ENCODE measurements at regions not wholly inside any gene's neighbourhood (a gene's known extent, or its start where the extent isn't known, plus 50 kb on each side); places are given as distances from the start of the nearest gene placed in this dataset.

DNA sequence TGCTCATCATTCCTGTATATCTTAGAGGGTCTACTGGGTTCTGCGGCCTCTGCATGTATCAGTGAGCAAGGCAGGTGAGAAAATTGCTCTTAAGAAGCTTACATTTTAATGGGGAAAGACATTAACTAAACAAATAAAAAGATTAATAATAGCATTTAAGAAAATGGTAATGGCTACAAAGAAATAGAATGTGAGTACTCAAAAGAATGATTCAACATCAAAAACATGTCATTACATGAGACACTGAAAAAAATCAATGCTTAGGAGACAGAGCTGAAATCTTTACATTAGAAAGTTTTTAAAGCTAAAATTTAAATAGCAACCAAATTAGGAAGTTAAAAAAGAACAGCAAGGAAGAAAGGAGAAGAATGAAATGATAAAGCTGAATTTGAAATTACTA, 146.9 kb upstream of the PHACTR1 start:
- no peak overlapping the region for H3K14ac ChIP-seq (ENCODE audit: insufficient read depth, low read length)

More for the DNA sequence above, 146.9 kb upstream of the PHACTR1 start:
- peaks cover 6 to 8% of the 10 kb centered on the region in 2 experiments for H3K4me1 Mint-ChIP-seq
- Histone ChIP-seq H3K4ac (ENCODE audit: low read depth, low read length) (no peak overlapping the region), H3K79me1 (ENCODE audit: insufficient read depth, low read depth, low read length, poor library complexity, severe bottlenecking) (no peaks in the 10 kb centered on the region), H2BK5ac (ENCODE audit: insufficient read length, low read length) (no peak overlapping the region), H3K4me2 (ENCODE audit: insufficient read depth, insufficient read length, low read length) (no peak overlapping the region), H2BK120ac (ENCODE audit: low read depth, low read length, poor library complexity, severe bottlenecking) (no peak overlapping the region), H3K56ac (ENCODE audit: insufficient read length, low read depth, low read length) (no peak overlapping the region), H3K18ac (ENCODE audit: insufficient read length, low read depth, low read length) (no peak overlapping the region), H3T11ph (ENCODE audit: low read length) (no peak overlapping the region), H2BK12ac (ENCODE audit: insufficient read length, low read depth, low read length) (no peak overlapping the region), H2BK20ac (ENCODE audit: low read depth, low read length, poor library complexity, severe bottlenecking) (no peak overlapping the region), H3K27ac (ENCODE audit: insufficient read length, low read depth, low read length) (no peak overlapping the region), H4K20me1 (ENCODE audit: control insufficient read depth, insufficient read depth, insufficient read length) (no peaks in the 10 kb centered on the region), H3K9ac (ENCODE audit: extremely low read depth, insufficient read length, low read length) (no peak overlapping the region), H4K91ac (ENCODE audit: insufficient read length, low read depth, low read length) (no peak overlapping the region), H3K4me1 (ENCODE audit: insufficient read depth, low read length) (peaks cover 5% of the 10 kb centered on the region; the same call in 1 of the 2 replicates), H3K27me3 (ENCODE audit: insufficient read depth, low read length) (no peaks in the 10 kb centered on the region), H3K79me2 (ENCODE audit: insufficient read depth, low read length) (no peaks in the 10 kb centered on the region), H3K23ac (ENCODE audit: insufficient read length, low read depth, low read length) (no peak overlapping the region), H2AK5ac (ENCODE audit: insufficient read length, low read length) (no peak overlapping the region), H2AFZ (ENCODE audit: low read length) (no peak overlapping the region), H4K5ac (ENCODE audit: insufficient read length, low read depth, low read length) (no peak overlapping the region), H4K8ac (replicated peaks; ENCODE audit: insufficient read length, low read depth, low read length) (no peak overlapping the region), H2BK15ac (ENCODE audit: low read depth, low read length) (no peak overlapping the region), H3K23me2 (ENCODE audit: insufficient read length, low read depth, low read length, poor library complexity, severe bottlenecking) (no peaks in the 10 kb centered on the region), H3K9me3 (ENCODE audit: control insufficient read depth, low read depth, low read length) (no peaks in the 10 kb centered on the region)
- no peak for DNase-seq
- no CpG with 5 or more reads among the region's 1 CpG for WGBS (ENCODE audit: extremely low coverage, insufficient read length, low lambda C conversion rate)
- TF ChIP-seq, protein P1, sequence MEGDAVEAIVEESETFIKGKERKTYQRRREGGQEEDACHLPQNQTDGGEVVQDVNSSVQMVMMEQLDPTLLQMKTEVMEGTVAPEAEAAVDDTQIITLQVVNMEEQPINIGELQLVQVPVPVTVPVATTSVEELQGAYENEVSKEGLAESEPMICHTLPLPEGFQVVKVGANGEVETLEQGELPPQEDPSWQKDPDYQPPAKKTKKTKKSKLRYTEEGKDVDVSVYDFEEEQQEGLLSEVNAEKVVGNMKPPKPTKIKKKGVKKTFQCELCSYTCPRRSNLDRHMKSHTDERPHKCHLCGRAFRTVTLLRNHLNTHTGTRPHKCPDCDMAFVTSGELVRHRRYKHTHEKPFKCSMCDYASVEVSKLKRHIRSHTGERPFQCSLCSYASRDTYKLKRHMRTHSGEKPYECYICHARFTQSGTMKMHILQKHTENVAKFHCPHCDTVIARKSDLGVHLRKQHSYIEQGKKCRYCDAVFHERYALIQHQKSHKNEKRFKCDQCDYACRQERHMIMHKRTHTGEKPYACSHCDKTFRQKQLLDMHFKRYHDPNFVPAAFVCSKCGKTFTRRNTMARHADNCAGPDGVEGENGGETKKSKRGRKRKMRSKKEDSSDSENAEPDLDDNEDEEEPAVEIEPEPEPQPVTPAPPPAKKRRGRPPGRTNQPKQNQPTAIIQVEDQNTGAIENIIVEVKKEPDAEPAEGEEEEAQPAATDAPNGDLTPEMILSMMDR (conservative IDR thresholded peaks at IDR 0.05): no peak
- H3K36me3 Mint-ChIP-seq (ENCODE audit: insufficient read depth in 1 of 3, low read depth in 3 of 3): no peaks in the 10 kb centered on the region
- no peaks in the 10 kb centered on the region for H3K9me3 Mint-ChIP-seq
- H3K4me3 Mint-ChIP-seq: no peak overlapping the region
- H3K27ac Mint-ChIP-seq: no peak overlapping the region
- no peaks in the 10 kb centered on the region; the same call in 1 of the 2 replicates for H3K27me3 Mint-ChIP-seq (ENCODE audit: low read depth)

All from H9 (cell line).